ENCODE measurements at regions not wholly inside any gene's neighbourhood (a gene's known extent, or its start where the extent isn't known, plus 50 kb on each side); places are given as distances from the start of the nearest gene placed in this dataset.

- TF ChIP-seq POLR2A (IDR thresholded peaks at IDR 0.05), result no peak
- TF ChIP-seq CTCF (IDR thresholded peaks at IDR 0.05), result no peak
These were observed 58.2 kb upstream of the CD28 start for GRCh38 chr2:203648273-203648672.

Data from ovary (tissue), 3 donors.